ENCODE measurements at regions not wholly inside any gene's neighbourhood (a gene's known extent, or its start where the extent isn't known, plus 50 kb on each side); places are given as distances from the start of the nearest gene placed in this dataset.
"Not testable (repeated sequence)": the region's sequence is repeated elsewhere in the genome, so short reads cannot be mapped to it uniquely, and the experiment has no call there.

DNA sequence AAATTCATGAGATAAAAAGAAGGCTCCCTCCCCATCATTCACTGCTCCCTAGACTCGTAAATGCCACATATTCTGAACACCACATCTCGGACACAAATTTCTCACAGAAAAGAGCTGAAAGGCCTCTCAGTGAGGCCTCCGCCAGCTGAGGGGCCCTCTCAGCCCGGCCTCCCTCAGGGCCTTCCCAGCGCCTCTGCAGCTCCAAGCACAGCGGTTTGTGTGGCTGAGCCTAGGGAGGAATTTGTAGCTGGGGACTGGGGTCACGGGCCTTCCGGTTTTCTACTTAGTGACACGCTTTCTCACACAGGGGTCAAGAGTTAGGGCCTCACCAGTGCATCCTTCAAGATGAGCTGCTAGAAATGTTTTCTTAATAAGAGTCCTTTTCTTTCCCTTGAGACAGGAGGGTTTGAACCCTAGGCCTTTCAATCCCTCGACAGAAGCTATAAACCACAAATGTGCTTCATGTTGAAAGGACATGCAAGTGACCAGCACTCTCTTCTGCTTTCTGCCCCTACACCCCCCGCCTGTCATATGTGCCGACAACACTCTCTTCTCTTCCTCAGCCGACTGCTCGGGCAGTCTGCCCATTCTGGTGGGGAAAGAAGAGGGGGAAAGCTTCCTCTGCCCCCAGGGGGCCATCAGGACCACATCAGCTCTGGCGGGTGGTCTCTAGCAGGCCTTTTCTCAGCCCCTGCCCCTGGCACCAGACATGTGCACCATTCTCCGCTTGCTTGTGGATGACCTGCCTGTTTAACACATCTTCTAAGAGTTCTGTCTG lies 104.9 kb downstream of the CHIC2 start:
- TF ChIP-seq, protein P1, sequence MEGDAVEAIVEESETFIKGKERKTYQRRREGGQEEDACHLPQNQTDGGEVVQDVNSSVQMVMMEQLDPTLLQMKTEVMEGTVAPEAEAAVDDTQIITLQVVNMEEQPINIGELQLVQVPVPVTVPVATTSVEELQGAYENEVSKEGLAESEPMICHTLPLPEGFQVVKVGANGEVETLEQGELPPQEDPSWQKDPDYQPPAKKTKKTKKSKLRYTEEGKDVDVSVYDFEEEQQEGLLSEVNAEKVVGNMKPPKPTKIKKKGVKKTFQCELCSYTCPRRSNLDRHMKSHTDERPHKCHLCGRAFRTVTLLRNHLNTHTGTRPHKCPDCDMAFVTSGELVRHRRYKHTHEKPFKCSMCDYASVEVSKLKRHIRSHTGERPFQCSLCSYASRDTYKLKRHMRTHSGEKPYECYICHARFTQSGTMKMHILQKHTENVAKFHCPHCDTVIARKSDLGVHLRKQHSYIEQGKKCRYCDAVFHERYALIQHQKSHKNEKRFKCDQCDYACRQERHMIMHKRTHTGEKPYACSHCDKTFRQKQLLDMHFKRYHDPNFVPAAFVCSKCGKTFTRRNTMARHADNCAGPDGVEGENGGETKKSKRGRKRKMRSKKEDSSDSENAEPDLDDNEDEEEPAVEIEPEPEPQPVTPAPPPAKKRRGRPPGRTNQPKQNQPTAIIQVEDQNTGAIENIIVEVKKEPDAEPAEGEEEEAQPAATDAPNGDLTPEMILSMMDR (IDR thresholded peaks at IDR 0.05): no peak
- DNase-seq (ENCODE audit: low spot score): no peak
- H3K27ac ChIP-seq: no peak overlapping the region
- H3K4me3 ChIP-seq: no peak overlapping the region

DNA sequence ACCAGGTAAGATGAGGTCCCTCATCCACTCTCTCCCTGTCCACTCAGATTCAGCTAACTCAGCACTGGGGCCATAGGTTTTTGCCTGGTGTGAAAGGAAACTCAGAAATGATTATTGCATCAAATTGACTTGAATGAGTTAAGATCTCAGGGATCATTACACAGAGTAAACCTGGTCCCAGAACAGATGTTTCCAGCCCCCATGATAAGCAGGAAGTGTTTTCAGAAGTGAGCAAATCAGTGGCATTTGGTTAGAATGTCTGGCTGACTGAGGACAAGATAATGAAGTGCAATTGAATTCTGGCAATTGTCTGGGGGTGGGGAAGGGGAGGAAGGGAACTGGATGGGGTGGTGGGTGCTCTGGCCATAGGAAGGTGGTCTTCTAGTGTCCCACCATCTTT lies 108.0 kb downstream of the CHIC2 start:
- TF ChIP-seq, protein P1 (IDR thresholded peaks at IDR 0.05): no peak
- H3K4me3 ChIP-seq: no peak overlapping the region
- DNase-seq (ENCODE audit: low spot score): no peak
- H3K27ac ChIP-seq: no peak overlapping the region

DNA sequence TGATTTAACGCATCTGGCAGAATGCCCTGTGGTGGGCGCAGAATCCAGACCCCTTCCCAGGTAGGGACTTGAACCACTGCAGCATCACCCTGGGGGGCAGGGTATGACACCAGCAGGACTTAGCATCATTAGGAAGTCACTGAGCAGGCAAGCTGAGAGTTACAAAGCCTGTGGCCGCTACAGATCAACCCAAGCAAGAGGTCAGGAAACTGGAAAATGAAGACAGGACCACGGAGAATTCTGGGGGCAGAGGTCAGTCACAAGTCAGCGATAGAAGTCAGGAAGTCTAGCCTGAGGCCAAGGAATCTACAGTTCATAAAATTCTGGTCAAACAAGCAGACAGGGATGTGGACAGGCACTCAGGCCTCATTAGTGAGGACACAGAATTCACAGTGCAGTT lies 108.4 kb downstream of the CHIC2 start:
- TF ChIP-seq, protein P1 (IDR thresholded peaks at IDR 0.05): no peak
- DNase-seq (ENCODE audit: low spot score): no peak
- Histone ChIP-seq H3K27ac (no peak overlapping the region), H3K4me3 (no peak overlapping the region)

DNA sequence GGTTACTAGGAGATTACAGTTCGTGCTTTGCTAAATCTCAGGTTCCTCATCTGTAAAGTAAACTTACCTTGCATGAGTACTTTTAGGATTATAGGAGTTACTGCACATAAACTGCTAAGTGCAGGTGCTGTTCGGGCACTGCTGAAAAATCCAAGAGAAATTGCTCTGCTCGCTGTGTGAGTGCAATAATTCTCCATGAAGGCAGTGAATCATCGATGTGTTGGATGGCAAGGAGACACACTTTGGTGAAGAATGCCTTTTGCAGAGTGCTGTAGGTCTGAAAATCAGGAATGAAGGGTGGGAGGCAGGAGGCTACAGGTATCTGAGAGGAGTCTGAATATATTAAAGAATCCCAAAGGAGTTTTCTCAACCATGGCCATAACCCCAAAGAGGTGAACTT lies 113.0 kb downstream of the CHIC2 start:
- no peak overlapping the region for H3K27ac ChIP-seq
- no peak overlapping the region for H3K4me3 ChIP-seq
- DNase-seq (ENCODE audit: low spot score): no peak
- TF ChIP-seq, protein P1 (IDR thresholded peaks at IDR 0.05): no peak

DNA sequence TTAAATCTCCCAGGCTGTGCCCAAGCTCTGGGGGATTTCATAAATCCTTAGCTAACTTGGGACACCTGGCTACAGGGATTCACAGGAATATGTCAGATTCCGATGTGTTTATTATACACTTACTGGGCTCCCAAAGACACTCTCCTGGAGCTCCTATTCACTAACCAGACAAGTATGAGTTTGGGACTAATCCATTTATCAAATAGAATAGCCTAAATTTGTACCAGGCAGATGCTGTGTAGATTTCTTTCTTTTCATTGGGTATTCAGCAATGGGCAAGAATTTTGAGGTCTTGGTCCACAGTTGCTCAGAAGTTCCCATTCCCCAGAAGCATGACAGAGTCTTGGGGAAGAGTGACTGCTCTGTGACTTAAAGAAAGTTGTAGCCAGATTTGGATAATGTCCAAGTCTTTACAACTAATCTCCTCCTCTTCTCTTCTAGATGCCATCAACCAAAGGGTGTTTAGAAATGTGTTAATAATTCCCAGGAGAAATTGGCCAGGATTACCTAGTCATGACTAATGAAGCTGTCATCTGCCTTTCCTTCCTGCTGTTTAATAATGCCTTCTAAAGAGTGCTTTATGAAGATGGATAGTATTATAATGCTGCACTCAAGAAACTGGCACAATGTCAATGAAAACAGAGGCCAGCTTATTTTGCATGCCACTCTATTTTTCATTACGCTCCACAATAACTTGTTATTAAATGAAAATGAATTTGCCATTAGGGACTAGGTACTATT lies 120.9 kb downstream of the CHIC2 start:
- no peak overlapping the region for H3K4me3 ChIP-seq
- H3K27ac ChIP-seq: no peak overlapping the region
- TF ChIP-seq, protein P1 (IDR thresholded peaks at IDR 0.05): no peak
- DNase-seq (ENCODE audit: low spot score): no peak

DNA sequence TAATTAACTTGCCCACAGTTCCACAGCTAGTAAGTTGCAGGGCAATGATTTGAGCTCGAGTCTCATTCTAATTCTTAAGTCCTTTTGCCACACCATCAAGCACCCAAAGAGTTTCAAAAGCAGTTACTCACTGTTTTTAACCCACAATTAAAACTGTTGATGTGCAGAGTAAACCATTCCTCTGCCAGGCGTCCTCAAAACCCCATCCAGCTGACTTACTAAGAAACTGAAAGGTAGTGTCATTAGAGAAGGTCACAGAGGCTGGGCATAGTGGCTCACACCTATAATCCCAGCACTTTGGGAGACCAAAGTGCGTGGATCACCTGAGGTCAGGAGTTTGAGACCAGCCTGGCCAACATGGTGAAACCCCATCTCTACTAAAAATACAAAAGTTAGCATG lies 121.7 kb downstream of the CHIC2 start:
- TF ChIP-seq, protein P1 (IDR thresholded peaks at IDR 0.05): no peak
- no peak overlapping the region for H3K4me3 ChIP-seq
- no peak for DNase-seq (ENCODE audit: low spot score)
- no peak overlapping the region for H3K27ac ChIP-seq

DNA sequence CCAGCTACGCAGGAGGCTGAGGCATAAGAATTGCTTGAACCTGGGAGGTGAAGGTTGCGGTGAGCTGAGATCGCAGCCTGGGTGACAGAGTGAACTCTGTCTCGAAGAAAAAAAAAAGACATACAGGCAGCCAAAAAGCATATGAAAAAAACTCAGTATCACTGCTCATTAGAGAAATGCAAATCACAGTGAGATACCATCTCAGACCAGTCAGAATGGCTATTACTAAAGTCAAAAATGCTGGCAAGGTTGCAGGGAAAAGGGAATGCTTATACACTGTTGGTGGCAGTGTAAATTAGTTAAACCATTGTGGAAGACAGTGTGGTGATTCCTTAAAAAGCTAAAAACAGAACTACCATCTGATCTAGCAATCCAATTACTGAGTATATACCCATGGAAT lies 123.1 kb downstream of the CHIC2 start:
- Histone ChIP-seq H3K4me3 (no peak overlapping the region), H3K27ac (no peak overlapping the region)
- no peak for DNase-seq (ENCODE audit: low spot score)
- TF ChIP-seq, protein P1 (IDR thresholded peaks at IDR 0.05): no peak

DNA sequence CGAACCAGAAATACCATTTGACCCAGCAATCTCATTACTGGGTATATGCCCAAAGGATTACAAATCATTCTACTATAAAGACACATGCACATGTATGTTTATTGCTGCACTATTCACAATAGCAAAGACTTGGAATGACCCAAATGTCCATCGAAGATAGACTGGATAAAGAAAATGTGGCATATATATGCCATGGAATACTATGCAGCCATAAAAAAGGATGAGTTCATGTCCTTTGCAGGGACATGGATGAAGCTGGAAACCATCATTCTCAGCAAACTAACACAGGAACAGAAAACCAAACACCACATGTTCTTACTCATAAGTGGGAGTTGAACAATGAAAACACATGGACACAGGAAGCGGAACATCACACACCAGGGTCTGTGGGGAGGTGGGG lies 124.5 kb downstream of the CHIC2 start:
- H3K27ac ChIP-seq; H3K4me3 ChIP-seq; DNase-seq (ENCODE audit: low spot score): not testable (repeated sequence)
